Endodermal cell (in vitro differentiated cells): ENCODE measurements at regions not wholly inside any gene's neighbourhood (a gene's known extent, or its start where the extent isn't known, plus 50 kb on each side); places are given as distances from the start of the nearest gene placed in this dataset.

Experiments
- DNase-seq: peaks from one replicate; pipeline ENCODE4 v3.0.0-alpha.2; 2017
- H3K27ac ChIP-seq: 2 replicates; pipeline ENCODE4 v1.5.1; 2013; ENCODE audit warnings: mild to moderate bottlenecking, low read depth, low read length, moderate library complexity
- H3K27me3 ChIP-seq: 2 replicates; pipeline ENCODE4 v1.6.1; 2013; ENCODE audit warnings: mild to moderate bottlenecking, low read length, moderate library complexity; ENCODE audit not compliant: insufficient read depth, control insufficient read depth, poor library complexity, severe bottlenecking
- H3K36me3 ChIP-seq: 2 replicates; pipeline ENCODE4 v1.7.0; 2013; ENCODE audit warnings: mild to moderate bottlenecking, low read length, moderate library complexity; ENCODE audit not compliant: control insufficient read depth, insufficient read depth
- H3K4me1 ChIP-seq: one replicate; pipeline ENCODE4 v1.7.0; 2013; ENCODE audit warnings: low read length; ENCODE audit not compliant: control insufficient read depth, insufficient read depth
- H3K4me3 ChIP-seq: 2 replicates; pipeline ENCODE4 v1.5.1; 2013; ENCODE audit warnings: mild to moderate bottlenecking, low read length, moderate library complexity
- H3K9ac ChIP-seq: 2 replicates; pipeline ENCODE4 v1.6.1; 2013; ENCODE audit warnings: mild to moderate bottlenecking, low read length, moderate library complexity; ENCODE audit not compliant: poor library complexity, severe bottlenecking; ENCODE audit errors: extremely low read depth
- H3K9me3 ChIP-seq: 2 replicates; pipeline ENCODE4 v1.6.1; 2013; ENCODE audit warnings: mild to moderate bottlenecking, low read length, moderate library complexity; ENCODE audit not compliant: control insufficient read depth
- H3K27ac Mint-ChIP-seq: 2 replicates; pipeline ENCODE4 v1.8.0; 2020; ENCODE audit warnings: mixed read lengths
- H3K27me3 Mint-ChIP-seq: 2 replicates; pipeline ENCODE4 v1.8.0; 2021; ENCODE audit warnings: mild to moderate bottlenecking, mixed read lengths; ENCODE audit not compliant: insufficient read depth
- H3K36me3 Mint-ChIP-seq: 2 replicates; pipeline ENCODE4 v1.8.0; 2020; ENCODE audit warnings: low read depth, mixed read lengths
- H3K4me1 Mint-ChIP-seq: 2 replicates; pipeline ENCODE4 v1.8.0; 2020; ENCODE audit warnings: mixed read lengths
- H3K4me3 Mint-ChIP-seq: 2 replicates; pipeline ENCODE4 v1.8.0; 2020; ENCODE audit warnings: mild to moderate bottlenecking, moderate library complexity, mixed read lengths
- H3K9me3 Mint-ChIP-seq: 2 replicates; pipeline ENCODE4 v1.8.0; 2020; ENCODE audit warnings: mild to moderate bottlenecking, mixed read lengths
- WGBS, 2 experiments: methylation state at CpG; one replicate each; pipeline versions ENCODE4 v1.1.5 to v1.1.7; 2013; ENCODE audit warnings: missing lambda C conversion rate in 2 of 2, mixed read lengths in 1 of 2; ENCODE audit not compliant: insufficient coverage in 1 of 2, insufficient read length in 1 of 2; 5-methylcytosine and 5-hydroxymethylcytosine counted together
- TF ChIP-seq, protein P1 (sequence below): fragments of 200-600 bp; sonication (generic); conservative IDR thresholded peaks from 2 replicates; pipeline ENCODE4 v1.5.0; 2021; ENCODE audit warnings: antibody characterized with exemption, mild to moderate bottlenecking

DNA sequence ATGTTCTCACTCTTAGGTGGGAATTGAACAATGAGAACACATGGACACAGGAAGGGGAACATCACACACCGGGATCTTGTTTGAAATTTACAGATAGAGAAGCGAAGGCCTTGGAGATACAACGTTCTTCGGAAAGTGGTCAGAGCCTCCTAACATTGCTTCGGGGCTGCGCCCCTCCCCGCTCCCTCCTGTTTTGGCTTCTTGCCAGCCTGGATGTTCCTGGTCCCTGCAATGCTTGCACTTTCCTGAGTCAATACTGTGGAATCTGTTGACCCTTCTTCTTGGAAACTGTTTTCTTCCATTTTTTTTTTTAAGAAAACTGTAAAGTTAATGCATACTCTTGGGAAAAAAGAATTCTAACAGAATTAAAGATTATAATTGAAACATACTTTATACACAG lies 360.8 kb downstream of the SOCS6 start:
- Mint-ChIP-seq H3K4me1 (no peaks in the 10 kb centered on the region), H3K9me3 (no peaks in the 10 kb centered on the region), H3K27ac (no peak overlapping the region), H3K27me3 (no peaks in the 10 kb centered on the region), H3K36me3 (no peaks in the 10 kb centered on the region), H3K4me3 (no peak overlapping the region)
- Histone ChIP-seq H3K9me3 (peaks cover 25% of the 10 kb centered on the region), H3K27me3 (no peaks in the 10 kb centered on the region), H3K27ac (no peak overlapping the region), H3K4me3 (no peak overlapping the region), H3K4me1 (no peaks in the 10 kb centered on the region), H3K36me3 (no peaks in the 10 kb centered on the region), H3K9ac (no peak overlapping the region)
- 79 to 90% methylated on average over 6 to 7 of the region's 7 CpGs for WGBS, 2 experiments
- TF ChIP-seq, protein P1, sequence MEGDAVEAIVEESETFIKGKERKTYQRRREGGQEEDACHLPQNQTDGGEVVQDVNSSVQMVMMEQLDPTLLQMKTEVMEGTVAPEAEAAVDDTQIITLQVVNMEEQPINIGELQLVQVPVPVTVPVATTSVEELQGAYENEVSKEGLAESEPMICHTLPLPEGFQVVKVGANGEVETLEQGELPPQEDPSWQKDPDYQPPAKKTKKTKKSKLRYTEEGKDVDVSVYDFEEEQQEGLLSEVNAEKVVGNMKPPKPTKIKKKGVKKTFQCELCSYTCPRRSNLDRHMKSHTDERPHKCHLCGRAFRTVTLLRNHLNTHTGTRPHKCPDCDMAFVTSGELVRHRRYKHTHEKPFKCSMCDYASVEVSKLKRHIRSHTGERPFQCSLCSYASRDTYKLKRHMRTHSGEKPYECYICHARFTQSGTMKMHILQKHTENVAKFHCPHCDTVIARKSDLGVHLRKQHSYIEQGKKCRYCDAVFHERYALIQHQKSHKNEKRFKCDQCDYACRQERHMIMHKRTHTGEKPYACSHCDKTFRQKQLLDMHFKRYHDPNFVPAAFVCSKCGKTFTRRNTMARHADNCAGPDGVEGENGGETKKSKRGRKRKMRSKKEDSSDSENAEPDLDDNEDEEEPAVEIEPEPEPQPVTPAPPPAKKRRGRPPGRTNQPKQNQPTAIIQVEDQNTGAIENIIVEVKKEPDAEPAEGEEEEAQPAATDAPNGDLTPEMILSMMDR: no peak
- DNase-seq: no peak

DNA sequence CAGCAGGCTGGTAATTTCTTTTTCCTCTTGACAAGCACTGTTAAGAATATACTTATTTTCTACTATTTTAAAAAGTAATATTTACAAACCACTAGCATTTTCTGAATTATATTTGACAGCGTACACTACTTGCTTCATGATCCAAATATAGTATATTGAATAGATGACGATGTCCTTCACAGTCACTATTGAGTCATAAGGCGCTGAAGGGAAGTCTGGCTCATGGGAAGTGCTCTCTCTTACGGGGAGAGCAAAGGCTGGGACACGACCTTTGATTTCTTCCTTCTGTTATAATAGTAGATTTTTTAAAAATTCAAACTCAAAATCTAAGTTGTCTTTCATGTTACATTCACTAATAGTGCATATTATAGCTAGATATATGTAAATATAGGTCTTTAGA lies 357.1 kb downstream of the SOCS6 start:
- Mint-ChIP-seq H3K9me3 (no peaks in the 10 kb centered on the region), H3K27me3 (no peaks in the 10 kb centered on the region), H3K4me1 (no peaks in the 10 kb centered on the region), H3K36me3 (no peaks in the 10 kb centered on the region), H3K27ac (no peak overlapping the region), H3K4me3 (no peak overlapping the region)
- no peaks in the 10 kb centered on the region for H3K4me1 ChIP-seq
- H3K27me3 ChIP-seq: no peaks in the 10 kb centered on the region
- H3K27ac ChIP-seq: no peak overlapping the region
- peaks cover 32% of the 10 kb centered on the region for H3K9me3 ChIP-seq
- H3K36me3 ChIP-seq: no peaks in the 10 kb centered on the region
- 76% methylated on average over 3 of the region's 5 CpGs; no CpG with 5 or more reads in 1 of the 2 experiments for WGBS, 2 experiments
- no peak overlapping the region for H3K9ac ChIP-seq
- no peak for DNase-seq
- TF ChIP-seq, protein P1: no peak
- H3K4me3 ChIP-seq: no peak overlapping the region

DNA sequence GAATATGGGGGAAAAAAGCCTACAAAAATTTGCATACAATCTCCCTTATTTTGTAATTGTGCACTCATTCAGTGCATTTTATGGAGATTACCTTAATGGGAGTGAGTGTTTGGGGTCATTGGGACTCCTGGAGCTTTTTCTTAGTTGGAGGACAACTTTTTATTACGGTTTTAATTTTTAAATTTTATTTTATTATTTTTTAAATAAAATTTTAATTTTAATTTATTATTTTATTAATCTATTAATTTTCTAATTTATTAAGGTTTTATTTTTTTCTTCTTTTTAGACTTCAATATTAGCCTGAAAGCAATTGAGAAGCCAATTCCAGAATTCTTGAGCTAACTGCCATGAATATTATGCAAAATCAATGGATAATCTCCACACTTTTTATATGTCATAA lies 355.0 kb downstream of the SOCS6 start:
- H3K27ac ChIP-seq: no peak overlapping the region
- TF ChIP-seq, protein P1: no peak
- WGBS, 2 experiments: no CpG with 5 or more reads among the region's 1 CpG
- no peaks in the 10 kb centered on the region for H3K27me3 Mint-ChIP-seq
- no peaks in the 10 kb centered on the region for H3K27me3 ChIP-seq
- no peaks in the 10 kb centered on the region for H3K36me3 Mint-ChIP-seq
- H3K4me1 Mint-ChIP-seq: no peaks in the 10 kb centered on the region
- H3K36me3 ChIP-seq: no peaks in the 10 kb centered on the region
- no peaks in the 10 kb centered on the region for H3K4me1 ChIP-seq
- no peak overlapping the region for H3K9ac ChIP-seq
- H3K4me3 Mint-ChIP-seq: no peak overlapping the region
- no peak overlapping the region for H3K27ac Mint-ChIP-seq
- H3K9me3 Mint-ChIP-seq: no peaks in the 10 kb centered on the region
- peaks cover 43% of the 10 kb centered on the region for H3K9me3 ChIP-seq
- no peak overlapping the region for H3K4me3 ChIP-seq
- no peak for DNase-seq
